Amniotic epithelial cell (primary cell): ENCODE measurements at regions not wholly inside any gene's neighbourhood (a gene's known extent, or its start where the extent isn't known, plus 50 kb on each side); places are given as distances from the start of the nearest gene placed in this dataset.
"Not testable (repeated sequence)": the region's sequence is repeated elsewhere in the genome, so short reads cannot be mapped to it uniquely, and the experiment has no call there.

Experiments used
- DNase-seq: peaks from one replicate; pipeline ENCODE4 v3.0.0-alpha.2; 2010; ENCODE audit warnings: low read depth

- peak; percentile 88 for DNase-seq
Observed at GRCh38 chr13:79874396-79875360, 393.7 kb downstream of the NDFIP2 start.

DNA sequence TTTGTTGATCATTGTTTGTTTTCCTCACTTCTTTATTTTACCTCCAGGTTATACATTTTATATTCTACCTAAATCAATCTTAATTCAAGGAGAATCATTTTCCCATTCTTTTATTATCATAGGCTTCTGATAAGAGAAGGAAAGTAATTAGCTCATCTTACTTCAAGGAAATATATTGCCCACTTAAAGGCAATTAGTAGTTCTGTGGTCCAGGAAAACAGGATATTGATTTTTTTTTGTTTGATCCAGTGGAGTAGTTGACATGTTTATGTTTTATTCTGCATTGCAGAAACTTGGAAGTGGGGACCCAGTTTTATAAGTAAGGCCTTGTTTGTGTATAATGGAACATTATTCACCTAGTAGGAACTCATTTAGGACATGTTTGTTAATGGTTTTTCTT lies 390.6 kb downstream of the NDFIP2 start:
- DNase-seq: no peak

- DNase-seq: peak; percentile 13
Observed at GRCh38 chr13:79870766-79871165, 389.8 kb downstream of the NDFIP2 start.

- DNase-seq: no peak
Observed at GRCh38 chr13:79870123-79870522, 389.2 kb downstream of the NDFIP2 start.

- peak; percentile 43 for DNase-seq
Observed at GRCh38 chr13:79869326-79869725, 388.4 kb downstream of the NDFIP2 start.

DNA sequence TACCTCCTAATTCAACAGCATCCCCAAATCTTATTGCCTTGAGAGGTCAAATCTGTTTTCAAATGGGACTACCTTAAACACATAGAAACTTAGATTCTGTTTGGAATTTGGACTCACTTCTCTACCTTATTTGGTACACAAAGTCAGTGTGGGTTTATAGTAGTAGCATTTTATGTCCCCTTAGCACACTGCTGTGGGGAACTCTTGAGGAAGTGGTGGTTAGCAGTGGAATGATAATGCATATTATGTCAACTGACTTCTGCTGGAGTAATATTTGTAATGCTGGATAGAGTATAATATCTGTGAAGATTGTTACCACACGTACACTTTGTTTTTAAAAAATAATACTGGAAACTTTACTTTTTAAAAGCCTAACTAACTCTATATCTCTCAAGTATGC lies 386.3 kb downstream of the NDFIP2 start:
- DNase-seq: peak; percentile 7

DNA sequence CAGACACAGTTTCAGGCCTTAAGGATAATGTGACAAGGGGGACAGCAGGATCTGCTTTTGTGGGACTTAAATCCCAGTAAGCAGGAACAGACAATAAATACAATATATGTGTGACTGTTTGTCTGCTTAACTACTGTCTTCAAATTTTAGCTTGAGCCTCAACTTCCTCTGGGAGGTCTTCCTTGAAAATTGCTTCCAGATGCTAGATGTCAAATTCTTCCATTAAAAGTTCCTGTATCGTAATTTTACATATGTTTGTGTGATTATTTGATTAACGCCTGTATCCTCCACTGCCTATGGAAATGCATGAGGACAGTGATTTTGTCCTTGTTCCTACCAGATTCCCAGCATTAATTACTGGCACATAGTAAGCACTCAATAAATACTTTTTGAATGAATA lies 385.5 kb downstream of the NDFIP2 start:
- DNase-seq: no peak

- DNase-seq: no peak
Observed at GRCh38 chr13:79862515-79862914, 381.6 kb downstream of the NDFIP2 start.

DNA sequence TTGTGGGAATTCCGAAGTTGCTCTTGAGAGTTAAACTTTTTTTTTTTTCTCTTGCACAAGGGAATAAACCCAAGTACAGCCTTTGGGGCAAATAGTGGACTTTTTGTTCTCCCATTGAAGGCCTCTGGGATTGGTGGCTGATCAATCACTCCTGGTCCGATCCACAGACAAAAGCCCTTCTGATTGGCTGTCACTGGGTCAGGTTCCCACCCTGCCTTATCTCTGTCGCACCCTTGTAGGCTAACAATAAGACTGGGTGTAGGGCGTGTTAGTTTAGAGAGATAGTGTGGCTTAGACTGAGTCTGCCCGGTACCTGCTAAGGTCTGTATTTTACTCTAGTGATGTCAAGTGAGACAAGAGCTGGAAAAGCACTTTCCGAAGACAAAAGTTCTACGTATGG lies 380.8 kb downstream of the NDFIP2 start:
- no peak for DNase-seq

- no peak for DNase-seq
Observed at GRCh38 chr13:79860791-79861190, 379.8 kb downstream of the NDFIP2 start.

- DNase-seq: no peak
Observed at GRCh38 chr13:79859756-79860155, 378.8 kb downstream of the NDFIP2 start.

DNA sequence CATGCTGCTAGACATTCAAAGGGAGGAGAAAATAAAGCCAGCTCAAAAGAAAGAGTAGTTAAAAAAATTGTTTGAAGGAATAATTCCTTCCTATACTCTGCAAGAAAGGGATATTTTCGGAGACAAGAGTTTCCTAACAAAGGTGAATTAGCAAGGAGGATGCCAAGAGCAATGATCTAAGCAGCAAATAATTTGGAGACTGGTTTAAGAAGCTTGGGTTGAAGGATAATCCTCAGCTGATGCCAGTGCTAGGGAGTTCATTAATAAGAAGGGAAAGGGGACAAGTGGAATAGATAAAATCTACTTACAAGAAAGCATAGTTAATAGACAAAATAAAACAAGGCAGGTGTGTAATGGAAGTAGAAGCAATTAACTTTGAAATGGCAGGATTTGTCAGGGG lies 372.3 kb downstream of the NDFIP2 start:
- DNase-seq: no peak

GRCh38 chr13:79851318-79851717 lies 370.4 kb downstream of the NDFIP2 start:
- DNase-seq: no peak

DNA sequence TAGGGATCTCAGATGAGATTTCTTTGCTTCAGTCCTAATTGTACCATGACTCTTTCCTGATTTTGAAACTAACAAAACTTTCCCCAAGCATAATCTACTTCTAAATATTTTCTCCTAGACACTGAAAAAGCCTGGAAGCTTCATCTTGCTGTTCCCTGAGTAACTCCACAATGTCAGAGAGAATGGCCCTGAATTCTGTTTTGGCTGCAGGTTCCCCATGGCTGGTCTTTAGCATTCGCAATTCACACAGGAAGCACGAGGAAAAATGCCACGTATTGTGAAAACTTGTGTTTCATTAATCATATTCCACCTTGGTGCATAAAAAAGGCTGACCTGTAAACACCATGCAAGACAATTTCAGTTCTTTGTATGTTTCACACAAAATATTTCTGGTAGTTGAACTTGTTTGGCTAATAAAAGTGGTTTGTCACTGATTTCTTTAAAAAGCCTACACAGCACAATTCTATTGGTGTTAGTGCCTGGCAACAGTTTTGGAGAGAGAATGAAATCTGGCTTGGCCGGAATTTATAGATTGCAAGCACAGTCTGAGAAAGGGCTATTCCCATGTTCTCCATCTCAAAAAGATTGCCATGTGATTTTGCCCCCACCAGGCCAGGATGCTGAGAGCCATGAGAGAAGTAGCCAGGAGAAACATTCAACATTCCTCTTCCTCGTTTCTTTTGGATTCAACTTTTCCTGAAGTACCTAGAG lies 367.1 kb downstream of the NDFIP2 start:
- no peak for DNase-seq

DNA sequence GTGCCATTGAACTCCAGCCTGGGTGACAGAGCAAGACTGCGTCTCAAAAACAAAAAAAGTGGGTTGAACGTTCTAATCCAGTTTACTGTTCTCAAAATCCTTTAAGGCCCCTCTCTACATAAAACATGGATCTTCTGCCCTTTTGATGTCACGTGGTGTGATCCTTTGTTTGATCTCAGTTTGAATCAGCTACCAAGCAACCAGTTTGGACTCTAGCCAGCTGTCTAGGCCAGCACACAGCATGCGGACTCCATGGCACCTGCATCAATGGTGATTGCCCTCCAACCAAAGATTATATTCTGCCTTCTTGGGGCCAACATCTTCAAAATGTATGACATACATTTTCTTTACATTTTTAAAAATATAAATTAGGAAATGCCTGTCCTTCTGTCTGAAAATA lies 365.4 kb downstream of the NDFIP2 start:
- DNase-seq: no peak

- DNase-seq: peak; percentile 49
Observed at GRCh38 chr13:79837741-79838450, 356.9 kb downstream of the NDFIP2 start.

DNA sequence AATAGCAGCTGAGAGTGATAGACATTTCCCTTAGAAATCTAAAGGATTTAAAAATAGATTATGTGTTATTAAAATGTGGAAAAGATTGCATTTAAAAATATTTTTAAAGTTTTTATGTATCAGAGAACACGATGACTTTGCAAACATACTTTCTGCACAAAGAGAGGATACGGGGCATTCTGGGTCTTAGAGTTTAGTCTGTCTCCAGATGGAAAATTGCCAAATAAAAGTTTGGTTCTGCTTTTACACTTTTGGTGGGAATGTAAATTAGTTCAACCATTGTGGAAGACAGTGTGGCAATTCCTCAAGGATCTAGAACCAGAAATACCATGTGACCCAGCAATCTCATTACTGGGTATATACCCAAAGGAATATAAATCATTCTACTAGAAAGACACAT lies 355.2 kb downstream of the NDFIP2 start:
- DNase-seq: not testable (repeated sequence)

DNA sequence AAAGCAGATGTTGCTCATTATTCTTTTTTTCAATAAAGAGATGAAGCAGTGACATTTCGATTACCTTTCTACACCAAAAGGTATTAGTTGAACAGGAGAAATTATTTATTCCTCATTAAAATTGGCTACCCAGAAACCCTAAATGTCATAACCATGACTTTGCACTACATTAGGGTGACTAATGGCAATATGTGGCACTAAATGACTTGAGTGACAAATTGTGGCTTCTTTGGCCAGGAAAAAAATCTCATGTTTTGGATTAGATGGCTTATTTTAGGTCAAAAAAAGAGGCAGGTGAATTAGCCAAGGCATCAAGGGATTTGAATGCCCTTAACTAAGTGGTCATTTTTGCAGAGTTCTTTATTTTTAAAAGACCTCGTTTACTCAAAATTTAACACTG lies 353.9 kb downstream of the NDFIP2 start:
- DNase-seq: no peak

- no peak for DNase-seq
Observed at GRCh38 chr13:79833991-79834390, 353.0 kb downstream of the NDFIP2 start.

GRCh38 chr13:79831556-79831955 lies 350.6 kb downstream of the NDFIP2 start:
- DNase-seq: no peak

GRCh38 chr13:79830945-79831344 lies 350.0 kb downstream of the NDFIP2 start:
- peak; percentile 16 for DNase-seq

- DNase-seq: no peak
Observed at GRCh38 chr13:79830426-79830825, 349.5 kb downstream of the NDFIP2 start.

DNA sequence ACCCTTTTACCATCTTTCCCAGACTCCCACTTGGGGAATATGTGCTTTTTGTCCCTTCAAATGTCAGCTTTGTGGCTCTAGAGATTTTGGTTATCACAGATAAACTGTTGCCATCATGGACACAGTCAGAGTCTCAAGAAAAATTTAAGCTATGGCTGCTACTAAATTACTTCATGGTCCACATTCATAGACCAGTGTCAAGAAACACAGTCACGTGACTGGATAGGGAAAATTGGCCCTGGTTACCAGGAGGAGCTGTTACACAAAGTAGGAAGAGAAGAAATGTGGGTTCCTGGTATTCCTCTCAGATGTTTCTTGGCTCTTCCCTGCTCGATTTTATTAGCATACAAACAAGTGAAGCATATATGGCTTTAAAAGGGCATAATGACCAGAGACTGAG lies 348.9 kb downstream of the NDFIP2 start:
- no peak for DNase-seq
